ENCODE measurements at regions not wholly inside any gene's neighbourhood (a gene's known extent, or its start where the extent isn't known, plus 50 kb on each side); places are given as distances from the start of the nearest gene placed in this dataset.
"Not testable (repeated sequence)": the region's sequence is repeated elsewhere in the genome, so short reads cannot be mapped to it uniquely, and the experiment has no call there.

DNA sequence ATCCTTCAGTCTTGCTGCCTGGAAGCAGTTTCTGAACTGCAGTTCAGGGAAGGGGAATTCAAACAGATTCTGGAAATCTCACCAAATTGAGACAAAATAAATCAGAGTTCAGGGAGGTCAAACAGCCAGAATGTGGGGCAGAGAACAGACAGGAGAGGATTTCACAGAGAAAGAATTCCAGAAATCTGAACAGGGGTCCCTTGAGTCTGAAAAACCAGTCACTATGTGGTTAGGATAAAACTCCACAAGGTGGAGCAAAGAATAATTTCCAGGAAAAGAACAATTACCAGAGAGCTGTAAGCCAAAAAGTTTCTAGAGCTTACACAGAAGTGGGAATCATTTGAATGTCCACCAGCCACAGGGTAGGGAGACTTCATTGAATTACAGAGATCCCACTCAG is 84.7 kb downstream of the URB2 start:
- no peak for DNase-seq

DNA sequence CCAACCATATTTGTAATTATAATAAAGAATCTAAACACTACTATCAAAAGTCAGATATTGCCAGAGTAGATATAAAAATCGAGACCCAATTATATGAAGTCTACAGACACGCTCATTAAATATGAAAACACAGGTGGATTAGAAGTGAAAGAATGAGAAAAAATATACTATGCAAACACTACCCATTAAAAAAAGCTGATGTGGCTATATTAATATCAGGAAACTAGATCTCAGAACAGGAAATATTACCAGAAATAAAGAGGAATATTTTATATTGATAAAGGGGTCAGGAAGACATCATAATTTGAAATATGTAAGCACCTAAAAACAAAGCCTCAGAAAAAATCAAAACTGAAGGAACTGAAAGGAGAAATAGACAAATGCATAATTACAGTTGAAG is 88.3 kb downstream of the URB2 start:
- DNase-seq, result no peak

DNA sequence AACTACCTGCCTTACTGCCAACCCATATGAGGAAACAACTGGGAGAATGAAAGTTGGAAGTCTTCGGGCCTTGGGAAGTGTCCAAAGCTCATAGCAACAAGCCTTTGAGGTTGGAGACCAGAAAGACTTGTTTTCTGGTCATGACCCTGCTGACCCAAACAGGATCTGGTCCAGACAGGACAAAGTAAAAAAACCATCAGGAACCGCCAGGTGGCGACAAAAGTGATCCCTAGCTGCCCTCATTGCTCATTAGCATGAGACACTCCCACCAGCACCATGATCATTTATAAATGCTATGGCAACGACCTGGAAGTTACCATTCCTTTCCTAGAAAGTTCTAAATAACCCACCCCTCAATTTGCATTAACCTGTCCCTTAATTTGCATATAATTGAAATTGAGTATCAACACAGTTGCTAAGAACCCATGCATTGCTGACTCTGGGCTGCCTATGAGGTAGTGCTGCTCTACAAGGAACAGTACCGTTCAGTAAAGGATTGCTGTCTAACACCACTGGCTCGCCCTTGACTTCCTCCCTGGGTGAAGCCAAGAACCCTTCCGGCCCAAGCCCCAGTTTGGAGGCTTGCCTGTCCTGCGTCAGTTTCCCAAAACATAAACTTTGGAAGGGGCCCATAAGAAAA is 89.0 kb downstream of the URB2 start:
- peak; percentile 27 for DNase-seq

DNA sequence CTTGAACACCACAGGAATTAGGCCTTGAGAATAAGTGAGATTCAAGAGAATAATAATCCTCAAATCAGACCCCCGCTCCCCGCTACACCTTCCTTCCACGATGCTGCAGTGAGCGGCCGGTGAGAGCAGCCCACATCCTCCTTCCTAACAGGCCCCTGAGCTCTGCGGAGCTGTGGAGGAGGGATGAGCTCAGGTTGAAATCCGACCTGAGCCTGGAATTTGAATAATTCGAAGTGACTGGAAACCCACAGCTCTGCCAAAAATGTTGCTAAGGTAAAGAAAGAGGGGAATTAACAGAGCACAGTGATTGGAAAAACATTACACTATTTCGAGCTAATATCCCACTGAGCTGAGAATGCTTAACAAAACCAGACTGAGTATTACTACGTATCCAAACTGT is 90.0 kb downstream of the URB2 start:
- DNase-seq, result no peak

DNA sequence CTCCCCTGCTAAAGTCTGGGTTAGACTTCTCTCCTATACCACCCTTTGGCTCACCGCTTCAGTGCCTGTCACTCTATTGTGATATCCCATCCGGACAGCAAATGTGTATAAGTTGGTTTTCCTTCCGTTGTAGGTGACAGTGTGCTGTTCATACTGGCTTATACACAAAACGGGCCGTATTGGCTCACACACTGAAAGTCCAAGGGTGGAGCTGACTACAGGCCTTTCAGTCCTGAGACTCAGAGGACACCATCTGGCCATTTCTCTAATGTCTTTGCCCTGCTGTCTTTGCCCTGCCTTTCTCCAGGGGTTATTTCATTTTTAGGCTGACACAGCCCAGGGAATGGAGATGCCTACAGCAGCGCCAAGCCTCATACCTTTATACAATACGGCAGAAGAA is 90.7 kb downstream of the URB2 start:
- DNase-seq, result no peak

DNA sequence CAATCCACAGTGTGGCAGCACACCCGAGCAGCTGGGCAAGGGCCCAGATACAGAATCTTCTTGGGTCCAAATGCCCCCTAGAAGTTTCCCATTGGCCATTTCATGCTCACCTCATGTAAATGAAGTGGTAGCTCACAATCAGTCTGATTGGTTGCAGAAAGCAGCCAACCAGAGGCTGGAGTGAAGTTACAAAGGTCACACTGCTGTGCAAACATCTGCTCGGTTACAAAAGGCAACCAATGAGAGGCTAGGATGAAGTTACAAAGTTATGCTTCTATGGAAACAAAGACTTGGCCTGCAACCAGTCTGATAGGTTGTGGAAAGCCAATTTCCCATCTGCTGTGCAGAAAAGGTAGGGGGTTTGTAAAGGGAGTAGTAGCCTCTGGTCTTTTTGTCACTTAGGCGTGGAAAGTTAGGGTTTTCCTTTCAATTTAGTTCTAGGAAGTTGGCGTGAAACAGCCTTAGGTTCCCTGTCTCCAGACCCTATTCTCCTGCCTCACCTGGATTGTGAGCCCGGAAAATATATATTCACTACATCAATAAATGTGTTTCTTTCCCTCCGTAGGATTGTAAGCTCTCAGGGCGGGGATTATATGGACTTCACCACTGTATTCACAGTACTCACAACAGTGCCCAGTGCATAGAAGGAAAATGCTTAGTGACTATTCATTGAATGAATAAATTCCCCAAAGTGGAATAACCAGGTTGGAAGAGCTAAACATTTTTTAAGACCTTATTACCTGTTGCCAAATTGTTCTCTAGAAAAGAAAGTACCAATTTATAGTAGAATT is 91.9 kb downstream of the URB2 start:
- DNase-seq, result no peak

DNA sequence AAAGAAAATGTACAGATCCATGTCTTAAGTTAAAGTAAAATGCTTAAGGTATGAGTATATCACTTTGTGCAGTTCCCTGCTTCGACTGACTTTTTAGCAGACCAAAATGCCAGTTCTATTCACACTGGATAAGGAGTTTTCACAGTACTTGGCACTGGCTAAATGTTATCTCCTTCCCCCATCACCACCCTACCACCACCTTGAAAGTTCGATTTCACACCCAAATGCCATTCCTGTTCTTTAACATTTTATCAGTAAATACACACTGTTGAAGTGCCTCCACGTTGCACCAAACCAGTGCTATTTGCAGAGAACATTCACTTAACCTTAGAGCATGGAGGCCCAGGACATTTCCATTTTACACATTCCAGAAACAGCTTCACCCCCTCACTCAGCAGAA is 100.0 kb downstream of the URB2 start:
- DNase-seq, result no peak

DNA sequence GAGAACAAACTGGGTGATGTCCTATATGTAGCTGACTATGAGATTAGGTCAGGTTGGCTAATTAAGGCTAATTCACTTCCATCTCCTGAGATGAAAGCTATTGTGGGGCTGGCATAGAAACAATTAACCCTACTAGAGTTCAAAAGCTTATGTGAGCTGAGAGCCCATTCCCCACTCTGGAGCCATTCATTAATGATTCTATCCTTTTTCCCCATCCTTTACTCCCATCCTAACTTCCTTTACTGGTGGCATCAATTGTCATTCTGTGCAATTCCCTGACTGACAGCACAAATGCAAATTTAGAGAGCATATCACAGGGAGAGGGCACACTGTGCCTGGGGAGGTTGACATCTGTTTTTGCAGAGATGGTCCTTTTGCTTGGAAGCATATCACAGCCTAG is 103.9 kb downstream of the URB2 start:
- DNase-seq, result no peak

DNA sequence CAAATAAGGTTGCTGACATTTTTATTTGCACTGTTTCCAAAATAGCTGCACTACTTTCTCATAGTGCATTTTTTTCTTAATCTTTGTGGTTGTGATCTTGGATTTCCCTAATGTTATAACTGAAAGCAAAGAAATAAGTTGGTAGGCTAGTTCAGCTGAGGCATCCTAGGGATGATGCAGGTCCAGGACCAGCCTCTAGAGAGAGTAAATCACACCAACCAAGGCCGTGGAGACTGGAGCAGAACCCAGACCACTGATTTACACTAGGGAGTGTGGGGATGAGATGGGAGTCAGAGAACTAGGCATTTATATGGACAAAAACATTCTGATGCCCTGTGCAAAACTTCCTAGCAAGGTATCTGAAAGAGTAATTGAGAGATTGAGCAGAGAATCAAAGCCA is 104.5 kb downstream of the URB2 start:
- DNase-seq, result no peak

DNA sequence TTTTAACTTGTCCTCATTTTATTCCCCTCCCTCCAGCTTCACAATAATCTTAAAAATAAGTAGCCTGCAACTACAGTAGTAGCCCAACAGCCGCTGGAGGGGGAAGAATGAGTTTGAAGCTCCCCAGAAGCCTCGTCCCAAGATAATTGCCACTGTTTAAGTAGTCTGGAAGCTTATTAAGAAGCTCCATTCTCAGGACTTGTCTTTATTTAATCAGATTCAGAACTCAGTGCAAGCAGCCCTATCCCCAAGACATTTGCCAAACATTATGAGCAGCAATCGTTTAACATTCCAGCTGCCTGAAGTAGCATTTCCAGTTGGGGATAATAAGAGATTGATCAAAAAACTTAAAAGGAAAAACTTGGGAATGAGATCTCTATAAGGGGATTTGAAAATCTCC is 106.0 kb downstream of the URB2 start:
- DNase-seq, result no peak

DNA sequence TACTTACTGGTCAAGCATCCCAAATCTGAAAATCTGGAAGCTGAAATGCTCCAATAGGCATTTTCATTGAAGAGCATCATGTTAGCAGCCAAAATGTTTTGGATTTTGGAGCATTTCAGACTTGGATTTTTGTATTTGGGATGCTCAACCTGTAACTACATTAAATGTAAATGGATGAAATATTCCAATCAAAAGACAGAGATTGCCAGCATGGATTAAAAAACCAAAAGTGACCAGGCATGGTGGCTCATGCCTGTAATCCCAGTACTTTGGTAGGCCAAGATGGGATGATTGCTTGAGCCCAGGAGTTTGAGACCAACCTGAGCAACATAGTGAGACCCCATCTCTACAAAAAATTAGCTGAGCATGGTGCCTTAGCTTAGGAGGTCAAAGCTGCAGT is 110.3 kb downstream of the URB2 start:
- no peak for DNase-seq

DNA sequence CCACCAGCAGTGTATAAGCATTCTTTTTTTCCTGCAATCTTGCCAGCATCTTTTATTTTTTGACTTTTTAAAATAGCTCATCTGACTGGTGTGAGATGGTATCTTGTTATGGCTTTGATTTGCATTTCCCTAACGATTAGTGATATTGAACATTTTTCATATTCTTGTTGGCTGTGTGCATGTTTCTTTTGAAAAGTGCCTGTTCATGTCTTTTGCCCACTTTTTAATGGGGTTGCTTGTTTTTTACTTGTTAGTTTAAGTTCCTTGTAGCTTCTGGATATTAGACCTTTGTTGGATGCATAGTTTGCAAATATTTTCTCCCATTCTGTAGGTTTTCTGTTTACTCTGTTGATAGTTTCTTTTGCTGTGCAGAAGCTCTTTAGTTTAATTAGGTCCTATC is 116.6 kb downstream of the URB2 start:
- DNase-seq, result not testable (repeated sequence)

DNA sequence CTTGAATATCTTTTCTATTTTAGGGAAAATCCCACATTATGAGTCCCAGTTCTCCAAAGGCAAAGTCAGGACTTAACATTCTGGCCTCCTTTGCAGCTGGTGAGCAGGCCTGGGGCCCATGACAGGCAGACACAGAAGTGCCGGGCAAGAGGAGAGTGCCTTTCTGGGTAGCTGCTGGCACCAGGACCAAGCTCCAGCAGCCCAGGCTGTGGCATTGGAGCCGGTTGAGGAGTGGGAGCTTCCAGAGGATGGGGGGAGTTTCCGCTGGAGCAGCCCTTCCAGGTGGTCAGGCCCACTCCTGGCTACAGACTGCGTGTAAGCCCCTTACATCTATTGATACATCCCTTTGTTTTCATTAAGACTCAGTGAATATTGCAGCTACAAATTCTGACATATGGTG is 123.9 kb downstream of the URB2 start:
- DNase-seq, result no peak

DNA sequence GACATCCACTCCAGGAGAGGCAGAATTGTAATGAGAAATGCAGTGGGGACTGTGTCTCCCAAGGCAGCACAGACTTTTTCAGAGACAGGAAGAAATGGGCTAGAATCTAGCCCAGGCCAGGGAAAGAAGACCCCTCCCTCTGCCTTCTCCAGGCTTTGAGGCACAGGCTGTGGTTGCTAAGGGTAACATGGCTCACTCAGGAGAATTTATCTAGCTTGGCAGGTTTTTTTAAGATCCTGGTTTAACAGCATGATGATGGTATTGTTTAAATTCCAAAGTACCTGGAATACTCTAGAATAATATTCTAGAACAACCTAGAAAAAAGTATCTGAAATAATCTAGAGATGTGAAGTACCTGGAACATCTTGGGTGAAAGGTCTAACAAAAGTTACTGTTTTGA is 125.6 kb downstream of the URB2 start:
- DNase-seq, result no peak

DNA sequence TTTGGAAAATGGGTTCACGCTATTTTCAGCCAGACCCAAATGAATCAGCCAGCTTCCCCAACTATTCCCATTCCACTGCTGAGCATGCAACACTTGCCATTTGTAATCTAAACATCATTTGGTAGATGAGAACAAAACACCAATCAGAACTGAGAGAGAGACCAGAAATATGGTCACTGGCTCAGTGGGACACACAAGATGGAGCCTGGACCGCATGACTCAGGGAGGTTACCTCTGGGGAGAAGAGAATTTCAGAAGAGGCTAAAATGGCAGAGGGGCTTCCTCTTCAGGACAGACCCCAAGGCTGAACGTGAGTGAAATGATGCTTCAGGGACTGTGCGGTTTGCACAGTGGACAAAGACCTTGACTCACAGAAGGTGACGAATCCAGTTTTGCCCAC is 126.6 kb downstream of the URB2 start:
- no peak for DNase-seq

DNA sequence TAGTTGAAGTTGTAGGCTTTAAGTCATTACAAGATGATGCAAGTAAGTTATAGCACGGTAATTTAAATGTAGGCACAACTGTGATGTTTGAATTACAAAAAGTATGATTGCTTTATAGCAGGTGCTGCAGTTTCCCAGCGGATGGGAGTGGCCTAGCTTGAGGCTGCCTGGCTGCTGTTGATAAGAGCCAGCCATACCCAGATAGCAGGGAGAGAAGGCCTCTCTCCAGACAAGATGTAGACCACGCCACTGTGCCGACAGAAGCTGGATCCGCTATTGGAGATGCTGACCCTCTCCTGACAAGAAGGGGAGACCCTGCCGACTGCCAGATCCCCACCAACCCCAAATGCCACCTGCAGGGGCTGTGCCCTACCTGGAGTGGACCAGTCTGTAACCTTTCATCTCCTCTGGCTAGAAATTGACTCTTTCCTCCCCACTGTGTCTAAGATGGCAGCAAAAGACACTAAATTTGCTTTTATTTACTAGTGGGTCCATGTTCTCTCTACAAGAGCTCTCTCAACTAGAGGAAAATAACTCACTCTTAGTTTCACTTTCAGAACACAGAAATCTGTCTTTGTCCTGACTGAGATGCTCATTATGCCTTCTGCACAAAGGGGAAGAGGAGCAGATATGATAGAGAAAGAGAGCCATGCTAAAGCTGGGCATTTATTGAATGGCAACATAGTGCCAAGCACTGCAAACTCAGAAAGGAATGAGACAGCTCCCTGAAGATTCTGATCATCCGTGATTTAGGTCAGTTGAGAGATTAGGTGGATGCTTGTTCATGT is 127.9 kb downstream of the URB2 start:
- DNase-seq, result peak; percentile 24

DNA sequence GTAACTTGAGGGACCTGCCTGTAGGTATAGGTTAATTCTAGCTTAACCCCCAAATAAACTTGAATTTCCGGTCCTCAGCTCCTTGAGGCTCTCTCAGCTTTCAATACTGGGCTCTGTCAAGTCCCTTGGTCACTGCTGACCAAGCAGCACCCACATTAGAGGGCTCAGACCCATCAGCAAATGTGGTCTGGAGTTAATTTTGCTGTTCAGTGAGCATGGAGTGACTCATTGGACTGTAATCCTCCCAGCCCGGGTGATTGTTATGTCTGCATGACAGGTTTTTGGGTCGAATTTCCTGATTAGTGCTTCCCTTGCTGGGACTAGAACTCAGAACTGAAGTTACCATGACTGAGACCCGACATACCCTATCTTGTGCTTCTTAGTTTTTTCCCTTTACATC is 130.6 kb downstream of the URB2 start:
- DNase-seq, result no peak

DNA sequence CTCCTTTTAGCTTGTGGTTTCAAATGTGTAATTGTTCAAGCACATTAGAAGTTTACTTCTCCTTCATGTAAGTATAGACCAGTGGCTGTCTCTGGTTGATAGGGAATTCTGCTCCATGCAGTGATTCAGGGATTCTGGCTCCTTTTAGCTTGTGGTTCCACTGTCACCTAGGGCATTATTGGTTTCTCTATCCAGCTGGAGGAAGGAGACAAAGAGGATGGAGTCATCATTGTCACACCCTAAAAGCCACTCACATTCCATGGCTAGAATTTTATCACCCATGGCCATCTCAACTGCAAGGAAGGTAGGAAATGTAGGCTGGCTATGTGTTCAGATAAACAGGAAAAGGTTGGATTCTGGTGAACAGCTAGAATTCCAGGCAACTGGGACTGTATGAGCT is 131.2 kb downstream of the URB2 start:
- DNase-seq, result no peak

DNA sequence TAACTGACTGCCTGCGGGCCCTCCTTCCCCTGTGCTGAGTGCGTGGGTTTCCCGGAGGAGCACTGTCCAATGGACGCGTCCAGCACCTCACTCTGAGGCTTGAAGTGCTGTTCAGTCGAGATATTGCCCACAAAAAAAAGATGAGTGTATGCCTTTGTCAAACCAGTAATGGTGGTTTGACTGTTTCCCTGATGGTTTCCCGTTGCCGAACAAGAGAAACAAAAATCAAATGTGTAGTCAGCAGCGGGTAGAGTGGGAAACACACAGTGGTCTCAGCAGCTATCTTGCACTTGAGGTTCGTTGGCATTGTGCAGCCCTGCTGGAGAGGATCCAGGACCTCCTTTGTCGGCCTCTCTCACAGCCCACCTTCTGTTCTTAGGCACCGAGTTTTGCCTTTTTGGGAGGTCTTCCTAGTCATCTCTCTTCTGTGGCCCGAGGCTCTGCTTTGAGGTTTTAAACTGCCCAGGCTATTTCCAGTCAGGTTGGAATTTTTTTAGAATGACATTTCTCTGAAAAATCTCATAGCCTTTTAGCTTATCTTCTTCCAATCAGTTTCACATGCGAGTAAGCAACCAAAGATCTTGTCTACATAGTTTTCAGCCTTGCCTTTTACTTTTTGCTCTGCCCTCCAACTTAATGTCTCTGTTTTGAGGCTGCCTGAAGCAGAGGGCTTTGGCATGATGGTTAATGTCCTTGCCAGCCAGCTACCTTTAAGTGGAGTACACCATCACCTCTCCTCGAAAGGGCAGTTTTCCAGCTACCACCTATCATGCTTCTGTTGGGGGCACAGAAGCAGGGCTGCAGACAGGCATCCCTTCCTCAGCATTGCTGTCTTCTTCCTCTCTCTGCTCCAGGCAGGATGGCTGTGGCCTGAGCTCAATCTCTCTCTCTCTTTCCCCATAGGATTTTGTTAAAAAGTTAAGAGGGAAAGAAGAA is 132.3 kb downstream of the URB2 start:
- DNase-seq, result no peak

DNA sequence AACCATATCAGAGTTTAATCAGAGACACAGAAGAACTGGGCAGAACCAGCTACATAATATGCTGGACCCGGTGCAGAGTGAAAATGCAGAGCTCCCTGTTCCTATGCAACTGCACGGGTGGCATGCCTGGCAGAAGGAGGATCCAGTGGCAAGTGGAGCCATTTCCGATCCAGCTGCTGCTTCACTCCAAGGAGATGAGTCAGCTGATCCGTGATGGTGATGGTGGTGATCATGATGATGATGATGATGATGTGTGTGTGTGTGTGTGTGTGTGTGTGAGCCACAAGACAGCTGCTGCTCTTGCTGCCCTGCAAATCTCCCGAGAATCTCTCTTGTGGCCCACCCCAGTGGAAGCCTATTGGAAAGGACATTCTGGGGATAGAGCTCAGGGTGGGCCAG is 133.0 kb downstream of the URB2 start:
- no peak for DNase-seq

DNA sequence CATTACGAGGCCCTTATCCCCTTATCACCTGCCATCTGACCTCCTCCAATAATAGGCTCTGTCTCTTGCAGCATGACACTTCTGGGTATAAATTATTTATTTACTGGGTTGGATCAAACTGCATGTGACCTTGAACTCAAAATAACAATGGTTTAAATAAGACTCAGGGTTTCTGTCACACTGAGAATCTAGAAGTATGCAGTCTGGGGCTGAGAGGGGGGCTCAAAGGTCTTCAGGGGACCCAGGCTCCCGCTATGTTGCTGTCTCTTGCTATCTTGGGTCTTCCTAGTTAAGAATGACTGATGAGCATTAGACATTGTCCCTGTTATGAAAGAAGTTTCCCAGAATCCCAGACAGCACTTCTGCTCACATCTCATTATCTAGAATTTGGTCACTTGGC is 133.5 kb downstream of the URB2 start:
- DNase-seq, result no peak

DNA sequence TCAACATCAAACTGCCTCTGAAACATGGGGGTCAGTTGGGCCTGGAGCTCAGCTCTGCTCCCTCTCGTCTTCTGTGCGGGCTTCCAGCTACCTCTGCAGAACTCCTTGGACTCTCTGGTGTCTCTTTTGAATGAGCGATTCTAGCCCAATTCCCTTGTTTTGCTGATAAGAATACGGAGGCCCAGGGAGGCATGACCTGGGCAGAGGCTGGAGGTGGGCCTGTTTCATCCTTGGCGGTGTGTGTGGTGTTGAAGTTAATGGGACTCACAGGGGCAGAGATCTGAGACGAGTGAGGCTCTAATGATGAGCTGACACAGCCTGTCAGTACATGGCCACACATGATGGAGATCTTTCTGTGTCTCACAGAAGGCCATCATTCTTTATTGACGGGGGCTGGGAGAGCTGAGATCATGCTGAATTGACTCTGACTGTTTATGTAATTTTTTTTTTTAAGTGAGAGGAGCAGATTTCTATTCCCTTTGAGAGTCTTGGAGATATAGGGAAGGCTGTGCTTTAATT is 134.5 kb downstream of the URB2 start:
- no peak for DNase-seq

DNA sequence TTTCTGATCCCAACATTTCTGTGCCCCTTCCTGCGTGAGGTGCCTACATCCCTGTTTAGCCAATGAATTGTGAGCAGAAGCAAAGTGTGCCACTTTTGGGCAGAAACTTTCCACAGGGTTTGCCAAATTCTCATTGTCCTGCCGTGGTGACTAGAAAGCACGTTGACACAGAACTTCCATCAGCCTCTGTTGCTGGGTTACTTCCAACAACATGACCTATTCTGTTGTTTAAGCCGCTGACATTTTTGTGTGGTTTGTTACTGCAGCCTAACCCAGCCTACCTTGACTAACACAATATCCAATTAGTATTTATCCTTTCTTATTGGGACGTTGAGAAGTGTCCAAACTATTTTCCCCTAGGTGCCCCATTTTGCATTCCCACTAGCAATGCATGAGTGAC is 136.8 kb downstream of the URB2 start:
- DNase-seq, result no peak

Data from CD4-positive, alpha-beta T cell treated with Interleukin-6 for 4 hours (primary cell).